Body of pancreas (tissue), 4 donors: ENCODE measurements at regions not wholly inside any gene's neighbourhood (a gene's known extent, or its start where the extent isn't known, plus 50 kb on each side); places are given as distances from the start of the nearest gene placed in this dataset.

Experiments used
- CTCF ChIP-seq, 7 experiments: fragments of 450-650 bp in 4 of 7; fragments of 200-600 bp in 3 of 7; sonication (generic) in 3 of 7; IDR thresholded peaks; one replicate each; pipeline ENCODE4 v1.5.1; 2016 to 2019; ENCODE audit warnings: antibody characterized with exemption in 7 of 7
- POLR2A ChIP-seq, 3 donors: fragments of 450-650 bp; IDR thresholded peaks; one replicate each; pipeline ENCODE4 v1.6.1; 2016; ENCODE audit warnings: antibody characterized with exemption in 3 of 3, mild to moderate bottlenecking in 2 of 3

GRCh38 chr13:74865656-74866055 is 616.3 kb downstream of the TBC1D4 start:
- TF ChIP-seq CTCF (IDR thresholded peaks at IDR 0.05), result no peak
- no peak for TF ChIP-seq POLR2A (IDR thresholded peaks at IDR 0.05)
